Endothelial cell of hepatic sinusoid (primary cell): ENCODE measurements at regions not wholly inside any gene's neighbourhood (a gene's known extent, or its start where the extent isn't known, plus 50 kb on each side); places are given as distances from the start of the nearest gene placed in this dataset.
"Not testable (repeated sequence)": the region's sequence is repeated elsewhere in the genome, so short reads cannot be mapped to it uniquely, and the experiment has no call there.

Experiments used
- in situ Hi-C: cut with HindIII; loops from 2 replicates; pipeline ENCODE4 v1.10.0; 2017; ENCODE audit warnings: low sequenced_read_pairs

GRCh38 chr6:80605165-80605989 is 498.9 kb downstream of the BCKDHB start:
- in situ Hi-C loops, result no loop called here

GRCh38 chr6:80603679-80604078 is 497.2 kb downstream of the BCKDHB start:
- in situ Hi-C loops, result loop anchor here (5.0 kb wide), 1 partner anchor 39 kb away; no protein-coding TSS in a partner anchor

- in situ Hi-C loops, result no loop called here
Observed at GRCh38 chr6:80594461-80594860, 488.0 kb downstream of the BCKDHB start.

- in situ Hi-C loops, result no loop called here
Observed at GRCh38 chr6:80592436-80592835, 486.0 kb downstream of the BCKDHB start.

GRCh38 chr6:80586242-80586641 is 479.8 kb downstream of the BCKDHB start:
- in situ Hi-C loops, result no loop called here

- in situ Hi-C loops, result no loop called here
Observed at GRCh38 chr6:80579391-80580023, 473.0 kb downstream of the BCKDHB start.

GRCh38 chr6:80573320-80573719 is 466.8 kb downstream of the BCKDHB start:
- in situ Hi-C loops, result not testable (repeated sequence)

GRCh38 chr6:80566361-80566760 is 459.9 kb downstream of the BCKDHB start:
- in situ Hi-C loops, result no loop called here

- in situ Hi-C loops, result no loop called here
Observed at GRCh38 chr6:80553071-80553740, 446.7 kb downstream of the BCKDHB start.

- in situ Hi-C loops, result no loop called here
Observed at GRCh38 chr6:80550748-80551147, 444.3 kb downstream of the BCKDHB start.

GRCh38 chr6:80550281-80550680 is 443.8 kb downstream of the BCKDHB start:
- in situ Hi-C loops, result no loop called here

- in situ Hi-C loops, result no loop called here
Observed at GRCh38 chr6:80548532-80548931, 442.1 kb downstream of the BCKDHB start.

GRCh38 chr6:80547827-80548226 is 441.4 kb downstream of the BCKDHB start:
- in situ Hi-C loops, result no loop called here

- in situ Hi-C loops, result loop anchor here (5.0 kb wide), 1 partner anchor 97 kb away; no protein-coding TSS in a partner anchor
Observed at GRCh38 chr6:80544976-80545722, 438.7 kb downstream of the BCKDHB start.

GRCh38 chr6:80544555-80544954 is 438.1 kb downstream of the BCKDHB start:
- in situ Hi-C loops, result loop anchor here (5.0 kb wide), 1 partner anchor 98 kb away; no protein-coding TSS in a partner anchor

- in situ Hi-C loops, result loop anchor here (5.0 kb wide), 1 partner anchor 99 kb away; no protein-coding TSS in a partner anchor
Observed at GRCh38 chr6:80543598-80544222, 437.2 kb downstream of the BCKDHB start.

- in situ Hi-C loops, result loop anchor here (5.0 kb wide), 1 partner anchor 99 kb away; no protein-coding TSS in a partner anchor
Observed at GRCh38 chr6:80543151-80543550, 436.7 kb downstream of the BCKDHB start.

GRCh38 chr6:80541886-80542285 is 435.4 kb downstream of the BCKDHB start:
- in situ Hi-C loops, result loop anchor here (5.0 kb wide), 1 partner anchor 100 kb away; no protein-coding TSS in a partner anchor

- in situ Hi-C loops, result loop anchor here (5.0 kb wide), 1 partner anchor 101 kb away; no protein-coding TSS in a partner anchor
Observed at GRCh38 chr6:80541181-80541580, 434.7 kb downstream of the BCKDHB start.

GRCh38 chr6:80540700-80541099 is 434.2 kb downstream of the BCKDHB start:
- in situ Hi-C loops, result loop anchor here (5.0 kb wide), 1 partner anchor 102 kb away; no protein-coding TSS in a partner anchor
